Activated CD4-positive, alpha-beta T cell treated with anti-CD3 and anti-CD28 coated beads, Interleukin-2, amount 10 ng/mL, durations not matched to agents 24 days and 14 days (primary cell): ENCODE measurements at regions not wholly inside any gene's neighbourhood (a gene's known extent, or its start where the extent isn't known, plus 50 kb on each side); places are given as distances from the start of the nearest gene placed in this dataset.
"Not testable (repeated sequence)": the region's sequence is repeated elsewhere in the genome, so short reads cannot be mapped to it uniquely, and the experiment has no call there.

Experiments
- DNase-seq: peaks from one replicate; pipeline ENCODE4 v3.0.0; 2022
- H3K27ac Mint-ChIP-seq: one replicate; pipeline ENCODE4 v1.8.0; 2022; ENCODE audit warnings: mild to moderate bottlenecking, mixed read lengths
- H3K27me3 Mint-ChIP-seq: one replicate; pipeline ENCODE4 v1.8.0; 2022; ENCODE audit warnings: mixed read lengths
- H3K36me3 Mint-ChIP-seq: one replicate; pipeline ENCODE4 v1.8.0; 2022; ENCODE audit warnings: low read depth, mild to moderate bottlenecking, mixed read lengths
- H3K4me1 Mint-ChIP-seq: one replicate; pipeline ENCODE4 v1.8.0; 2021; ENCODE audit warnings: mixed read lengths
- H3K4me3 Mint-ChIP-seq: one replicate; pipeline ENCODE4 v1.8.0; 2022; ENCODE audit warnings: mild to moderate bottlenecking, moderate library complexity, mixed read lengths
- H3K9me3 Mint-ChIP-seq: one replicate; pipeline ENCODE4 v1.8.0; 2021; ENCODE audit warnings: mixed read lengths
- intact Hi-C: fragments of 100-400 bp; cut with micrococcal nuclease; formaldehyde crosslinking; loops from one replicate; pipeline ENCODE4 v1.15.1; 2023

DNA sequence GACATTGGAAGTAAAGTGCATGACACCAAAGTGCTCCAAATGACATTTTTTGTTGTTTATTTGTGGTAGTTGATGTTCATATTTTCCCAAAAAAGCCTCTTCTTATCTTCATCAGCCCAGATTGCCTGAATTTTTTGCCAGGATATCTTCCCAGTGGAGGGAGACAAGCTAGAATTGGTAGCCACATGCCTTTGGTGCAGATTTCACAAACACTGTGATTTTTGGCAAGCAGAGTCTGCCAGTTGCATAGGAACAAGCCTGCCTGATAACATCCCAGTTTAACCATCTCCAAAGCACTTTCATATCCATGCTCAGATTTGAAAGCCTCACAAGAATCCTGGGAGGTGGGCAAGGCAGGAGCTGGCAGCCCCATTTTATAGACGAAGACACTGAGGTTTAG is 102.3 kb upstream of the SYT13 start:
- Mint-ChIP-seq H3K36me3 (no peaks in the 10 kb centered on the region), H3K9me3 (no peaks in the 10 kb centered on the region)
- intact Hi-C loops = no loop called here

DNA sequence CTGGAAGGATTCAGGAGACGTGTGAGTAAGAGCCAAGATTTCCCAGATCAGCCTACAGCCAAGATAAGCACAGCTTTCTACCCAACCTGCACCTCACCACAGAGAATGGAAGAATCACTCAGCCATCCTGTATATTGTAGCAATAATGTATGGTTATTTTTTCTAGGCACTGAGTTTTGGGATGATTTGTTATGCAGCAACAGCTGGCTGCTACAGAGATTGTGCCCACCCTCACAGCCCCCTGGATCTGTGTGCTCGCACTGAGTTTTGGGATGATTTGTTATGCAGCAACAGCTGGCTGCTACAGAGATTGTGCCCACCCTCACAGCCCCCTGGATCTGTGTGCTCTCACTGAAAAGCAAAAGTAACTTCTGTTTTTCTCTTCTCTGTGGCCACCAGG is 101.7 kb upstream of the SYT13 start:
- H3K27ac Mint-ChIP-seq, DNase-seq, H3K4me3 Mint-ChIP-seq, H3K4me1 Mint-ChIP-seq, H3K36me3 Mint-ChIP-seq, H3K27me3 Mint-ChIP-seq, H3K9me3 Mint-ChIP-seq, intact Hi-C loops: not testable (repeated sequence)

More for the DNA sequence above, 102.3 kb upstream of the SYT13 start:
- peaks cover under 1% of the 10 kb centered on the region for H3K4me1 Mint-ChIP-seq
- H3K27me3 Mint-ChIP-seq = peaks cover 5% of the 10 kb centered on the region
- no peak overlapping the region for H3K27ac Mint-ChIP-seq
- H3K4me3 Mint-ChIP-seq = no peak overlapping the region
- no peak for DNase-seq

DNA sequence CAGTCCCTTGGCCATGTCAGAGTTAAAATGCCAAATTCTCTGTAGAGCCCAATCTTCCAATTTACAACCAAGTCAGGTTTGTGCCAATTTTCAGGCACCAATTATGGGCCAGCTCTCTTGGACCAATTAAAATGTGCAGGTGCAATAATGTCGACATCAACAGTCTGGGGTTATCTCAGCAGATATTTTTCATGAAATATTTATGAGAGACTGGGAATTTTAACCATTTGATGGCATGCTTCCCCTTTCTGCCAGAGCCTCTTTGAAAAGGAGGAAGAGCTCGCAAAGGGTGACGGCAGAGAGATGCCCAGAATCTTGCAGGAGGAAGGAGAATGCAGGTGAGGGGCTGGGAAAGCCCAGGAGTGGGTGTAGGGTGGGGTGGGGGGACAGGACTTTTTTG is 100.8 kb upstream of the SYT13 start:
- Mint-ChIP-seq H3K27me3 (peaks cover 16% of the 10 kb centered on the region), H3K9me3 (no peaks in the 10 kb centered on the region), H3K4me1 (peaks cover 5% of the 10 kb centered on the region), H3K4me3 (no peak overlapping the region), H3K27ac (no peak overlapping the region), H3K36me3 (no peaks in the 10 kb centered on the region)
- intact Hi-C loops = no loop called here
- no peak for DNase-seq

DNA sequence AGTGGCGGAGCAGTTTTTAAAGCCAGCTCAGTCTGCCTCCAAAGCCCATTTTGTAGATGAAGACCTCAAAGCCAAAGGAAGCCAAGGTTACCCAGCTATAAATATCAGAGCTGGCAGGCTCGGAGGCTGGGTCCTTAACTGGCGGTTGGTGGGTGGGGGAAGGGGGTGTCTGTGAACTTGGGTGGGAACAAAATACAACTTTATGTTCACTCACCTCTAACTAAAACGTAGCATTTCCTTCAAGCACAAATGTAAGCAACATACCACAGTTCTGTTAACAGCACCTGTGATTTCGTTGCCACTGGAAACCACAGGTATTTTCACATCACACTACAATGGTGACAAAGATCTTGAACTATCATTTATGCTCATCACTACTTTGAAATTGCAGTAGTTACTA is 99.7 kb upstream of the SYT13 start:
- Mint-ChIP-seq H3K27ac (no peak overlapping the region), H3K36me3 (no peaks in the 10 kb centered on the region), H3K9me3 (no peaks in the 10 kb centered on the region), H3K27me3 (peaks cover 19% of the 10 kb centered on the region), H3K4me3 (no peak overlapping the region), H3K4me1 (peaks cover 5% of the 10 kb centered on the region)
- intact Hi-C loops = no loop called here
- no peak for DNase-seq

DNA sequence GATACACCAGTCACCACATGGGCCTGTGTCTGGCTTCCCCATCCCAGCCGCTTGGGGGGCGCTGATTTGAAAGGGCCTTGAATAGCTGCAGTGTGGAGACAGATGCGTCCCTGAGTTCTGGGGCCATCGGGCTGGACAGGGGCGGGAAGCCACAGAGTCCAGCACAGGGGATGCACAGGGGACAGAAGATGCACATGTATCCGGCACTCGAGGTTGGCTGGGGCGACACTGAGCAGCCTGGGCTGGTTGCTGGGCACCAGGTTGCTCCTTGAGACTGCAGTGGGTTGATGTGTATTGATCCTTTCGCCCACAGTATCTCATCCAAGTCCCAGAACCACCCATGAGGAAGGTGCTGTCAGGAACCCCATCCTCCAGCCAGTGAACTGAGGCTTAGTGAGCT is 99.3 kb upstream of the SYT13 start:
- intact Hi-C loops = no loop called here
- Mint-ChIP-seq H3K27ac (no peak overlapping the region), H3K9me3 (no peaks in the 10 kb centered on the region), H3K4me1 (peaks cover 5% of the 10 kb centered on the region), H3K4me3 (no peak overlapping the region), H3K36me3 (no peaks in the 10 kb centered on the region), H3K27me3 (peaks cover 19% of the 10 kb centered on the region)
- DNase-seq = no peak

DNA sequence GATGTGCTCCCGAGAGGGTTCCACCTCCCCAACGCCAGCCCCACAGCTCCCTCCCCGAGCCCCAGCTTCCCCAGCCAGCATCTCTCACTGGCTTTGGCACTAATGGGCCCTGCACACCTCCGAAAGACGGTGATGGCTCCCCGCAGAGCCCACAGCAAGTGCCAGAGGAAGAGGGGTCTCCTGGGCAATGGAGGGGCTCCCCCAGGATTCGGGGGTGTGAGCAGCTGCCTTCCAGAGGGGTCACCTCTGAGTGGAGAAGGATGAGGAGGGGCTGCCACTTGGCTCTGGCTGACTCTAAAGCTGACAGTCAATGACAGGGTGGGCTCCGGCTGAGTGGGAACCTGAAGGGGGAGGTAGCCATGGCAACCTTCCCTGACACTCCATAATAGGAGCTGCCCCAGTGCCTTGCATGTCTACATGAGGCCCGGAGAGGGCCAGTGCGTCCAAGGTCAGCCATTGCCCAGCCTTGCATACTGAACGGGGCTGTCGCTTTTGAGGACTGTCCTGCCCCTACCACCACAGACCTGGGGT is 98.6 kb upstream of the SYT13 start:
- no peak overlapping the region for H3K4me3 Mint-ChIP-seq
- H3K9me3 Mint-ChIP-seq = no peaks in the 10 kb centered on the region
- H3K36me3 Mint-ChIP-seq = no peaks in the 10 kb centered on the region
- H3K27ac Mint-ChIP-seq = no peak overlapping the region
- intact Hi-C loops = no loop called here
- DNase-seq = no peak
- H3K27me3 Mint-ChIP-seq = peaks cover 19% of the 10 kb centered on the region
- peaks cover 5% of the 10 kb centered on the region for H3K4me1 Mint-ChIP-seq

DNA sequence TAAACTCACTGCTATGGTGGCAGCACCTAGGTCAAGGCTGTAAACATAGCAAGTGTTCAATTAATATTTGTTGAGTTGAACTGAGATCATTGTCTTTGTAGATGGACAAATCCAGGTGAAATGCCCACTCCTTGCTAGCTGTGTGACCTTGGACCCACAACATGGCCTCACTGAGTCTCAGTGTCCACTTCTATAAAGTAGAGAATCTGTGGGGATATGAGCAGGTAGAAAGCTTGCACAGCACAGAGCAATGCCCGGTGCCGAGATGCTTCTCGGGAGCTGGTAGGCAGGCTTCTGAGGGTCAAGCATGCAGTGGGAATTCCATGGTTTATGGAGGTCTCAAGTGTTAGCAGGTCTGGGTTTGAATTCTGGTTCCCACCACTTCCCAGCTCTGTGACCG is 97.9 kb upstream of the SYT13 start:
- intact Hi-C loops = no loop called here
- Mint-ChIP-seq H3K36me3 (no peaks in the 10 kb centered on the region), H3K9me3 (no peaks in the 10 kb centered on the region), H3K27ac (no peak overlapping the region), H3K4me3 (no peak overlapping the region), H3K4me1 (peaks cover 5% of the 10 kb centered on the region), H3K27me3 (peaks cover 19% of the 10 kb centered on the region)
- no peak for DNase-seq

DNA sequence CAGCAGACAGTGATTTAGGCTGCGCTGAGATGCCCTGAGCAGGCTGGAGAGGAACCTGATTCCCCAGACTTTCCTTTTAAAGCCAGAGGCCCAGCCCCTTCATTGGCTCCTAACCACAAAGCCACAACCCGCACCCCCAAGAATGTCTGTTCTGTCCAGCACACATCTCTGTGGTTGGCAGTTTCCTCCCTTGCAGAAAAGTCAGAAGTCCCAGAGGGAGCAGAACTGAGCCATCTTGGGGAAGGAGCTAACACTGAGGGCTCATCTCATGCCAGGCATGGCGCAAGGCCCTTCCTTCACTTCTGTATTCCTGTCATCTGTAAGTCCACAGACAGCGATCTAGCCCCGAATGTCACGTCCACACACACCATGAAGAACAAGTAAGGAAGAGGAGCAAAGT is 97.1 kb upstream of the SYT13 start:
- Mint-ChIP-seq H3K4me1 (peaks cover 5% of the 10 kb centered on the region), H3K36me3 (no peaks in the 10 kb centered on the region), H3K9me3 (no peaks in the 10 kb centered on the region), H3K4me3 (no peak overlapping the region), H3K27me3 (peaks cover 19% of the 10 kb centered on the region), H3K27ac (no peak overlapping the region)
- no peak for DNase-seq
- intact Hi-C loops = no loop called here

DNA sequence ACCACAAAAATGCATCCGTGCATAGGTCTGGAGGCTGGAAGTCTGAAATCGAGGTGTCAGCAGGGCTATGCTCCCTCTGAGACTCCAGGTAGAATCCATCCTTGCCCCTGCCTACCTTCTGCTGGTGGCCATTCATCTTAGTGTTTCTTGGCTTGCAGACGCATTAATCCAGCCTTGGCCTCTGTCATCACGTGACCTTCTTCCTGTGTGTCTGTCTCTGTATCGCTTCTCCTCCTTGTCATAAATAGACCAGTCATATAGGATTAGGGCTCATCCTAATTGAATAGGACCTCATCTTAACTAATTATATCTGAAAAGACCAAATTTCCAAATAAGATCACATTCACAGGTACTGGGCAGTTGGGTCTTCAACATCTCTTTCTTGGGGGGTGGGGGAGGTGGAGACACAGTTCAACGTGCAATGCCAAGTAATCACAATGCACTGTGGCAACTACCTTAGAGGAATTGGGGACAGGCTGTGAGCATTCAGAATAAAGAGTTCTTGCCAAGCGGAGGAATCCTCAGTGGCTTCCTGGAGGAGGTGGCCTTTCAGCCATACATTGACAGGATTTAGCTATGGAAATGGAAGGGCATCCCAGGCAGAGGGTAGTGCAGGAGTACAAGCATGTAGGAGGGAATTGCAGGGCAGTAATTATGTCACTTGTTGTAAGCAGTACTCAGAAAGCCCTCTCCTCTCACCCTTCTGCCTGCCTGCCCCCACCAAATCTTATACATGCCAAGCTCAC is 96.2 kb upstream of the SYT13 start:
- H3K27me3 Mint-ChIP-seq = peaks cover 19% of the 10 kb centered on the region

DNA sequence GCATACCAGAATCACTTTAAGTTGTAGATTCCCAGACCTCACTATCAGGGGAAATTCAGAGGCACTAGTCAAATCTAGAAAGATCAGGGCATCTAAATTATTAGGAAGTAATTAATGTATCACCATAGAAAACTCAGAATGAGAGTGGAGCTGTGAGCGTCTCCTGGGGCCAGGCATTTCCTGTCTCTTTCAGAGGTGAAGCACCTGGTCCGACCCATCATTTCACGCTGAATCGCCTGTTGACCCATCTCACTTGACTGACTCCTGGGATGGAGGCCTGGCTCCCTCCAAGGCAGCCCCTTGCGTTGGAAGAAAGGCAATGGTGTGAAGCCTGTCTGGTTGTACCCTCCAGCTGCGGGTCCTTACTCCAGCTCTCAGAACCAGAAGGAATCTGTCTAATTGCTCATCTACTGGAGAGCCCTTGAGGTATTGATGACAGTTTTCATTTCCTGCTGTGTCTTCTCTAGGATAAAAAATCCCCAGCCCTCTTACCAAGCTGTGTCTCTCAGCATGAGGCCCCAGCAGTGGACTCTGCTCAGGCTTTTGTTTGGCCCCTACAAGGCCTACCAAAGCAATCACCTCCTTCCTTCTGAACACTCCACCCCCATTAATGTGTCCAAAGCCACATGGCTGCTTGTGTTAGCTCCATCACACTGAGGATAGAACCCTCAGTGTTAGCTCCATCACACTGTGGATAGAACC is 93.2 kb upstream of the SYT13 start:
- intact Hi-C loops = no loop called here
- no peak overlapping the region for H3K4me3 Mint-ChIP-seq
- peaks cover 22% of the 10 kb centered on the region for H3K27me3 Mint-ChIP-seq
- no peaks in the 10 kb centered on the region for H3K36me3 Mint-ChIP-seq
- H3K27ac Mint-ChIP-seq = no peak overlapping the region
- DNase-seq = no peak
- H3K9me3 Mint-ChIP-seq = no peaks in the 10 kb centered on the region
- peaks cover 8% of the 10 kb centered on the region for H3K4me1 Mint-ChIP-seq

More for the DNA sequence above, 96.2 kb upstream of the SYT13 start:
- Mint-ChIP-seq H3K36me3 (no peaks in the 10 kb centered on the region), H3K4me1 (peaks cover 5% of the 10 kb centered on the region), H3K9me3 (no peaks in the 10 kb centered on the region), H3K4me3 (no peak overlapping the region), H3K27ac (no peak overlapping the region)
- DNase-seq = no peak
- intact Hi-C loops = no loop called here

DNA sequence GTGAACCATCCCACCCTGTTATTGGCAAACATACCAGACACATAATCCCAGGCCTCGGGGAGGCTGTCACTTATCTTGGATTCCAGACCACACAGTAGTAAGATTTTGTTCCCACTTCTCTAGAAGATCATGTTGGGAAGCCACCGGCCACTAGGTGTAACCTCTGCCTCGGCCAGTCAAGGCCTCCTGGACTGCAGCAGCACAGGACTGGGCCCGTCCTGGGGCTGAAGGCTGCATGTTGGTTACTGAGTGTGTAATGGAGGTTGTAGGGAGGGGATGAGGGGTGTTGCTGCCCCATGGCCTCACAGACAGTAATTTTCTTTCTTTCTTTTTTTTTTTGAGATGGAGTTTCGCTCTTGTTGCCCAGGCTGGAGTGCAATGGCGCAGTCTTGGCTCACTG is 92.4 kb upstream of the SYT13 start:
- Mint-ChIP-seq H3K27ac (no peak overlapping the region), H3K9me3 (no peaks in the 10 kb centered on the region), H3K36me3 (no peaks in the 10 kb centered on the region), H3K4me3 (no peak overlapping the region), H3K4me1 (peaks cover 8% of the 10 kb centered on the region), H3K27me3 (peaks cover 21% of the 10 kb centered on the region)
- intact Hi-C loops = no loop called here
- no peak for DNase-seq

DNA sequence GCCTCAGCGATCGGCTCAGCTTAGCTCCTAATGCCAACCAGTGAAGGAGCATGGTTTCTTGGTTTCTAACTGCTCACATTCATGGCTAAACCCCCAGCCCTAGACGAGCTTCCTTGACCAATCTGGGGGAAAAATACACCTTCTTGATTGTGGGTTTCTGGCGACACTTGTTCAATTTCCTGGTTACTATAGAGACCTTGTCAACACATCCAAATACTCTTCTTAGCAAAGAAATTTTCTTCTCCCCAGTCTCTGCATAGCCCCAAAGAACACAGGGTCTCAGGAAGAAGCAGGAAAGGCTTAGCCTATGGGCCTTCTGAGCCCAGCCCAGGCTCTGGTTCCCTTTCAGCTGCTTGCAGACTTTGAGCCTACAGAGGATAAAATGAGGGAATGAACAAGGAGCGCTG is 88.5 kb upstream of the SYT13 start:
- intact Hi-C loops = no loop called here
- H3K36me3 Mint-ChIP-seq = no peaks in the 10 kb centered on the region
- no peak overlapping the region for H3K27ac Mint-ChIP-seq
- DNase-seq = no peak
- no peaks in the 10 kb centered on the region for H3K9me3 Mint-ChIP-seq
- peaks cover 9% of the 10 kb centered on the region for H3K4me1 Mint-ChIP-seq
- peaks cover 22% of the 10 kb centered on the region for H3K27me3 Mint-ChIP-seq
- no peak overlapping the region for H3K4me3 Mint-ChIP-seq

DNA sequence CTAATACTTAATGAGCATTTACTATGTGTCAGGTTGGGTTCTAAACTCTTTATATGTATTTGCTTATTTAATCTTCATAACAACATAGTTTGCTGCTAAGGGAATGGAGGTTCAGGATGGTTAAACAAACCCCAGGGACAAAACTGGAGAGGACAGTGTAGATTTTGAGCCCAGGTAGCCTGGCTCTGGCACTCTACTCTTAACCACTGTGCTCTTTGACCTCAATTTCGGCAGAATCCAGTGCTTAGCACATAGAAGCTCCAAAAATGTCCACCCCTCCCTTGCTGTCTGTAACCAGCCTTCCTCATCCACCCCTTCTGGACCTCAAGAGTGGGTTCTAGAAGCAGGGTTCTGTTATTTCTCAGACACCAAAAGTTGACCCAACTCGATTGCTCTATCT is 88.0 kb upstream of the SYT13 start:
- Mint-ChIP-seq H3K4me1 (peaks cover 9% of the 10 kb centered on the region), H3K36me3 (no peaks in the 10 kb centered on the region), H3K9me3 (no peaks in the 10 kb centered on the region), H3K27me3 (peaks cover 22% of the 10 kb centered on the region), H3K4me3 (no peak overlapping the region), H3K27ac (no peak overlapping the region)
- DNase-seq = no peak
- intact Hi-C loops = no loop called here

DNA sequence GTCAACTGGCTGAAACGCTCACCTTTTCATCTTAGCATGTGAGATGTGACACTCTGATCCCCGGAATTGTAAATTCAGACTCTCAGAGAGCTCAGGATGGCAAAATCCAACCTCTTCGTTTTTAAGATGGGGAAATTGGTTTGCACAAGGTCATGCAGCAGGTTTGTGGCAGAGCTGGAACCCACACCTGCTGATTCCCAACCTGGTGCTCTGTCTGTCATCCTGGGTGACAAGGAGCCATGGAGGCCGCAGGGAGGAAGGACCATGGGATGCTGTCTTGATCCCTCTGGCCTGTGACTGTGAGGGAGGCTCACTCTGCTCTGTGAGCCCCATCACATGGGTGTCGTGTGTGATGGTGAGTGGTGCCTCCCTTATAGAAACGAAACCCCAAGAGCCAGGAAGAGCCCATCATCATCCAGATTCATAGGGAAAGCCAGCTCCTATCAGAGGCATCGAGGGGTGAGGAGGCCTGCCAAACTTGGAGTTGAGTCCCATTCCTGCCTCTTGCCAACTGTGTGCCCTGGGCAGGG is 87.4 kb upstream of the SYT13 start:
- H3K27ac Mint-ChIP-seq = no peak overlapping the region
- peaks cover 9% of the 10 kb centered on the region for H3K4me1 Mint-ChIP-seq
- H3K36me3 Mint-ChIP-seq = no peaks in the 10 kb centered on the region
- H3K4me3 Mint-ChIP-seq = no peak overlapping the region
- no peaks in the 10 kb centered on the region for H3K9me3 Mint-ChIP-seq
- DNase-seq = no peak
- peaks cover 22% of the 10 kb centered on the region for H3K27me3 Mint-ChIP-seq
- intact Hi-C loops = no loop called here
